ENCODE measurements at regions not wholly inside any gene's neighbourhood (a gene's known extent, or its start where the extent isn't known, plus 50 kb on each side); places are given as distances from the start of the nearest gene placed in this dataset.
"Not testable (repeated sequence)": the region's sequence is repeated elsewhere in the genome, so short reads cannot be mapped to it uniquely, and the experiment has no call there.

DNA sequence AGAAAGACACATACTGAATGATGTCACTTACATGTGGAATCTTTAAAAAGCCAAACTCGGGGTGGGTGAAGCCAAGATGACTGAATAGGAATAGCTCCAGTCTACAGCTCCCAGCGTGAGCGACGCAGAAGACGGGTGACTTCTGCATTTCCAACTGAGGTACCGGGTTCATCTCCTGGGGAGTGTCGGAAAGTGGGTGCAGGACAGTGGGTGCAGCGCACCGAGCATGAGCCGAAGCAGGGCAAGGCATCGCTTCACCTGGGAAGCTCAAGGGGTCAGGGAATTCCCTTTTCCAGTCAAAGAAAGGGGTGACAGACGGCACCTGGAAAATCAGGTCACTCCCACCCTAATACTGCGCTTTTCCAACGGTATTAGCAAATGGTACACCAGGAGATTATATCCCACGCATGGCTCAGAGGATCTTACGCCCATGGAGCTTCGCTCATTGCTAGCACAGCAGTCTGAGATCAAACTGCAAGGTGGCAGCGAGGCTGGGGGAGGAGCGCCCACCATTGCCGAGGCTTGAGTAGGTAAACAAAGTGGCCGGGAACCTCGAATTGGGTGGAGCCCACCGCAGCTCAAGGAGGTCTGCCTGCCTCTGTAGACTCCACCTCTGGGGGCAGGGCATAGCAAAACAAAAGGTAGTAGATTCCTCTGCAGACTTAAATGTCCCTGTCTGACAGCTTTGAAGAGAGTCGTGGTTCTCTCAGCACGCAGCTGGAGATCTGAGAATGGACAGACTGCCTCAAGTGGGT, 103.0 kb upstream of the TMEM45B start:
- TF ChIP-seq, protein P1, sequence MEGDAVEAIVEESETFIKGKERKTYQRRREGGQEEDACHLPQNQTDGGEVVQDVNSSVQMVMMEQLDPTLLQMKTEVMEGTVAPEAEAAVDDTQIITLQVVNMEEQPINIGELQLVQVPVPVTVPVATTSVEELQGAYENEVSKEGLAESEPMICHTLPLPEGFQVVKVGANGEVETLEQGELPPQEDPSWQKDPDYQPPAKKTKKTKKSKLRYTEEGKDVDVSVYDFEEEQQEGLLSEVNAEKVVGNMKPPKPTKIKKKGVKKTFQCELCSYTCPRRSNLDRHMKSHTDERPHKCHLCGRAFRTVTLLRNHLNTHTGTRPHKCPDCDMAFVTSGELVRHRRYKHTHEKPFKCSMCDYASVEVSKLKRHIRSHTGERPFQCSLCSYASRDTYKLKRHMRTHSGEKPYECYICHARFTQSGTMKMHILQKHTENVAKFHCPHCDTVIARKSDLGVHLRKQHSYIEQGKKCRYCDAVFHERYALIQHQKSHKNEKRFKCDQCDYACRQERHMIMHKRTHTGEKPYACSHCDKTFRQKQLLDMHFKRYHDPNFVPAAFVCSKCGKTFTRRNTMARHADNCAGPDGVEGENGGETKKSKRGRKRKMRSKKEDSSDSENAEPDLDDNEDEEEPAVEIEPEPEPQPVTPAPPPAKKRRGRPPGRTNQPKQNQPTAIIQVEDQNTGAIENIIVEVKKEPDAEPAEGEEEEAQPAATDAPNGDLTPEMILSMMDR (IDR thresholded peaks at IDR 0.05) = not testable (repeated sequence)
- not testable (repeated sequence) for TF ChIP-seq POLR2A (IDR thresholded peaks at IDR 0.05)

All from thyroid gland (tissue), 4 donors.